Activated naive CD4-positive, alpha-beta T cell treated with anti-CD3 and anti-CD28 coated beads, Interleukin-2, amount 50 U/mL, for 16 hours (primary cell): ENCODE measurements at regions not wholly inside any gene's neighbourhood (a gene's known extent, or its start where the extent isn't known, plus 50 kb on each side); places are given as distances from the start of the nearest gene placed in this dataset.
"Not testable (repeated sequence)": the region's sequence is repeated elsewhere in the genome, so short reads cannot be mapped to it uniquely, and the experiment has no call there.

ENCODE experiments used
- DNase-seq: peaks from one replicate; pipeline ENCODE4 v3.0.0-alpha.2; 2020

DNA sequence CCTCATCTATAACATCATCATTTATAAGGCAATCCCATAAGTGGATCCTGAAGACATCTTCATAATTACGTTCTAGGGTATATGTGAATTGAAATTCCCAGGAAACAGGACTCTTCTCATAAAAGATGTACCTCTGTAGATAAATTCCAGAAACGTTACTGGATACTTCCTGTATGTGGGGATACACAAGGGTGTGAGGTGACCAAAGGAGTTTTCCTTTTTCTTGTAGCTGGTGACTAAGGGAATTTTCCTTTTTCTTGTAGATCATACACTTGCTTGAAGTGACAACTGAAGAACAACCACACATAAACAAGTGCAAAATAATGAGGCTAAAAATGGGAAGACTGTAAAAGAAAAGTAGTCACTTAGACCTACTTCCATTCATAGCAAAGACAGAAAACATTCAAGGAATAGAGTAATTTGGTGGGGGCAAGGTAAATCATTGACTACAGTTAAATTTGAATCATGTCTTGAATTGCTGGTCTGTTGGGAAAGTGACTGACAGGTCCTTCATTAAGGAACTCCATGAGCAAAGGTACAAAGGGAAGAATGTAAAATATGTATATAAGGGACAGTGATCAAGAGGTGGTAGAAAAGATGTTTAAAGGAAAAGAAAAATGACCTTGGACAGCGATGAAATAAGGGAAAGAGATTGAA is 53.2 kb upstream of the UBE2E3 start:
- DNase-seq, result no peak

- no peak for DNase-seq
Observed at GRCh38 chr2:180925700-180926099, 54.7 kb upstream of the UBE2E3 start.

DNA sequence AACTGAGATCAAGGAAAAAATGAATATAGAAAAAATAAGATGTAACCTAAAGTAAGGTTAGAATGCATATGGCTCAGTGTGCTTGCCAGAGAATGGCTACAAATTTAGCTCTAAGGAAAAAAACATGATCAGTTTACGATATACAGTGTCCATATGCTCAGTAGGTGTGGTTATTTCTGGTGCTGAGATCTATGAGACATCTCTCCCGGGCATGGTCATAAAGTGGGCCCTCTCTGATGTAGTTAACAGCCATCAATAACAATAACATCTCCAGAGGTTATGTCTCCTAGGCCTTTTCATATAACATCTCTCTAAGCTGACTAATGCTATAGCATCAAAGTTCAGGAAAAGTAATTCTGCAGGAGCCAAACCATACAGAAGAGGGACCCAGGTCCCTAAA is 56.3 kb upstream of the UBE2E3 start:
- DNase-seq, result no peak

GRCh38 chr2:180910831-180911665 is 69.4 kb upstream of the UBE2E3 start:
- no peak for DNase-seq

DNA sequence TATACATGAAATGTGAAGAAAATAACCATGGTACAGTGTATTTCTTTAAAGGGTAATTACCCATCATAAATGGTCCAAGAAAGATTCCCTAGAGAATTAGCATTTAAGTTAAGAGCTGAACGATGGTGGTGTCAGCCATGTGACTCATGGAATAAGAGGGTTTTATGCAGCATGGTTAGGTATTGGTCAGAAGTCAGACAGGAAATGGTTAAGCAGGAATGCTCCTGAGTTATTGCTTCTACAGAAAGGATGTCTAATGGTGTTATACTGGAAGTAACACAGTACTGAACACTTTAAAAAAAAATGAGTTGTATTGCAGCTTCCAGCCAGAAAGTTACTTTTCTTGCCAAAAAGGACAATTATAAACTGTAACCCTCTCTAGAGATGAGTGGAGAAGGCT is 72.7 kb upstream of the UBE2E3 start:
- DNase-seq, result no peak

DNA sequence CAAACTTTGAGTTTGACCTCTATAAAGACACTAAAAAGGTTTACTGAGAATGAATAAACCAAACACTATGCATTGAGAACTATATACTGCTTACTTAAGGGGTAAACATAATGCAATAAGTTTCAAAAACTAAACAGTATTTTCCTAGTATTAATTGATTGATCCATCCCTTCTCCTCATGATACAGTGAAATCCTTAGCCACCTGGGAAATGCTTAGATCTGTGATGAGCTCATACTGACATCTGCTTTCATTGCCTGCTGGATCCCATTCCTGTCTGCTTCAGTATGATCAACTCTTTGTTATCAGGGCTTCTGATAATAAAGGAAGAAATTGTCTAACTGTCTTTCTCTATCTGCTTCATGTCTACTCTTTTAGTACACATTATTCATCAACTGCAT is 74.9 kb upstream of the UBE2E3 start:
- no peak for DNase-seq

GRCh38 chr2:180905002-180905401 is 75.4 kb upstream of the UBE2E3 start:
- DNase-seq, result no peak

DNA sequence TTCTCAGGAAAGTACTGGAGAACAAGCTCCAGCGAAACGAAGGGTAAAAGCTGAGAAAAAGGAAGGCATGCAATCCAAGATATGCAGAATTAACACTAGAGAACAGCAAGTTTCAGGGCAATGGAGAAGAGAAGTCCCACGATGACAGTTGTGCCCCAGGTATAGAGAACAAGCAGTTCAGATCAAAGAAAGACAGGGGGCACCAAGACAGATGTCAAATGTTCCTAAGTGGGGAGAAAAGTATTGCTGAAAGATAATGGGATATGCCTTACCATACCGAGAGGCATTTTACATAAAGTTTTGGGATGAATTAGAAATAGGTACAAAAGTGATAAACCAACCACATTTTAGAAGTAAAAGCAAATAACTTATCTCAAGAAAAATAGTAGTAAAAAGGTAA is 79.1 kb upstream of the UBE2E3 start:
- DNase-seq, result no peak

DNA sequence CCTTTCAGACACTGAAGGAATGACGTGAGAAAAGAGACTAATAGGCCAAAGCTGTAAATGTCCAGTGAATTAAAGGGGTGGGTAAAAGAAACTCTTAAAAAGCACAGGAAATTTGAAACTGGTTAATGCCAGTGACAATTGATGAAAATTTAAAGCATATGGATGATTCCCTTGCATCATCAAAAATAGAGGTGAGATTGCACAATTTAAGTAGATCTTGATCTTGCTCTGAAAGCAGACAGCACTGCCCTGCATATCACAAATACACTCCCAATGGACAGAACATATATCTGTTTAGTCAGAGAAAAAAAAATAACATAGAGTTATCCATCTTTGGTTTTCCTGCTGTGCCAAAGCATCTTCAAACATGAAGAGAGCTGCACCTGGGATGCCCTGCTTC is 86.7 kb upstream of the UBE2E3 start:
- DNase-seq, result no peak

DNA sequence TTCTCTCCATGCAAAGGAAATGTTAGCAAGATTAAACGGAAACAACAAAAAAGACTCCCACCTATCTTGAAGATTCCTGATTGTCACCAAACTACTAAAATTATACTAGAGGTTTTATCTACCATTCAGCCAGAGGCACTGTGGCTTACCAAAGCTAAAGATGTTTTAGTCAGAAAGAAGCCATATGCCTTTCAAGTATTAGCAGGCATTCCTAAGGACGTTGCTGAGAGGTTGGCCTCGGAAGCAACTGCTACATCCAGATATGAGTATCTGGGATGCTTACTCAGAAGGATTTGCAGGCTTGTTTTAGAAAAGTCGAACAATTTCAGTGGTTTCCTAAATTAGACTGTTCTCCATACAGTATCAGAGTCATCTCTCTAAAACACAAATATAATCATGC is 88.3 kb upstream of the UBE2E3 start:
- DNase-seq, result no peak

GRCh38 chr2:180891360-180891759 is 89.0 kb upstream of the UBE2E3 start:
- no peak for DNase-seq

GRCh38 chr2:180890781-180891180 is 89.6 kb upstream of the UBE2E3 start:
- DNase-seq, result no peak

GRCh38 chr2:180882959-180883358 is 97.4 kb upstream of the UBE2E3 start:
- DNase-seq, result no peak

- DNase-seq, result no peak
Observed at GRCh38 chr2:180876506-180876905, 103.9 kb upstream of the UBE2E3 start.

DNA sequence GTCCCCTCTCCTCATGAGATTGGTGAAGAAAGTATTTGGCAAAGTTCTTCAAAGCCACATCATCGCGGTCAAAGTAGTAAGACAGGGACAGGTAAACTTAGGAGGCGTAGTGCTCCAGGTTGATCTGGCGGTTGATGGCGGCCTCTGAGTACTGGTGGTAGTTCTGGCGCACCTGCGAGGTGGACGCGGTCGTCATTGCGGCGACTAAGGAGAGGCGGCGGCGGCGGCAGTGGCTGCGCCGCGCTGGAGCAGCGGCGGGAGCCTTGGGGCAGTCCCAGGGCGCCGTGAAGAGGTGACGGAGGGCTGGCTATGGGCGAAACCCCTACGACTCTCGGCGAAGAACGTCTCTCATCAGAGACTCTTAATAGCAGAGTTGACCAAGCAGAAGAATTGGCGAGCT is 107.2 kb upstream of the UBE2E3 start:
- no peak for DNase-seq

DNA sequence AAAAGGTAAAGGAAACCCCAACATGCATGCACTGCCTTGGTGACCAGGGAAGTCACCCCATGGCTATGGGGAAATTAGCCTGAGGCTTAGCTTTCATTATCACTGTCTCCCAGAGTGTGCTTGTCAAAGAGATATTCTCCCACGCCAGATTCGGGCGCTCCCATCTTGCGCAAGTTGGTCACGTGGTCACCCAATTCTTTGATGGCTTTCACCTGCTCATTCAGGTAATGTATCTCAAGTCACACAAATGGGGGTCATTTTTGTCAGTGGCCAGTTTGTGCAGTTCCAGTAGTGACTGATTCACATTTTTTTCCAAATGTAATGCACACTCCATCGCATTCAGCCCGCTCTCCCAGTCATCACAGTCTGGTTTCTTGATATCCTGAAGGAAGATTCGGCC is 107.6 kb upstream of the UBE2E3 start:
- DNase-seq, result not testable (repeated sequence)

GRCh38 chr2:180872255-180872654 is 108.2 kb upstream of the UBE2E3 start:
- no peak for DNase-seq

DNA sequence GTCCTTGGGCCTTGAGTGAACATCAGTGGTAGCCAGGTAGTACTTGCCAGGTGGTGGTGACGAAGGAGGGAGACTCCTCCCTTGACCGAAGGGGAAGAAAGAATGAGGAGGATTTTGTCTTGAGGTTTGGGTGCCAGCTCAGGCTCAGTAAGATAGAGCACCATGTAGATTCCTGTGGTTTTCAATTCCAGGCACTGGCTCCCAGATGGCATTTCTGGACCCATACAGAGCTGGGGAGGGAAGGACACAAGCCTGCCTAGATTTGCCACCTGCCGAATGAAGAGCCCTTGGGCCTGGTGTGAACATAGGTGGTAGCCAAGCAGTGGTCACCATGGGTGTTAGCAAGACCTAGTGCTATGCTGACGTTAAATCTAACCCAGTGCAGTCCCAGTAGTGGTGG is 108.8 kb upstream of the UBE2E3 start:
- DNase-seq, result no peak

DNA sequence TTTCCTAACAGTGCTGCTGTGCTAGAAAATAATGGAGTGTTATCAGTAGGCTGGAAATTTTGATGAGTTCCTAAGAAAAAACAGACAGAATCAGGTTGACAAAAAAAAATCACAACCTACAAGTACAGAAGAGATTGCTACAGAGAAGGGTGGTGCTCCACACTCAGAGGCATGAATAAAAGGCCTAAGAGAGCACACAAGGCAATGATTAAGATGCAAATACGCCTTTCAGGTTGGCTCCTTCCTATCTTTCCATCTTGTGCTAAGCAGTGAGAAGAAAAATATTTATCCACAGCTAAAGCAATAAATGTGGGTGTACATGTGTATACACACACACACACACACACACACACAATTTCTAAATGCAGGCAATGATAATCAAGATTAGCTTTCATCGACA is 130.6 kb upstream of the UBE2E3 start:
- no peak for DNase-seq

- no peak for DNase-seq
Observed at GRCh38 chr2:180848393-180848792, 132.0 kb upstream of the UBE2E3 start.

DNA sequence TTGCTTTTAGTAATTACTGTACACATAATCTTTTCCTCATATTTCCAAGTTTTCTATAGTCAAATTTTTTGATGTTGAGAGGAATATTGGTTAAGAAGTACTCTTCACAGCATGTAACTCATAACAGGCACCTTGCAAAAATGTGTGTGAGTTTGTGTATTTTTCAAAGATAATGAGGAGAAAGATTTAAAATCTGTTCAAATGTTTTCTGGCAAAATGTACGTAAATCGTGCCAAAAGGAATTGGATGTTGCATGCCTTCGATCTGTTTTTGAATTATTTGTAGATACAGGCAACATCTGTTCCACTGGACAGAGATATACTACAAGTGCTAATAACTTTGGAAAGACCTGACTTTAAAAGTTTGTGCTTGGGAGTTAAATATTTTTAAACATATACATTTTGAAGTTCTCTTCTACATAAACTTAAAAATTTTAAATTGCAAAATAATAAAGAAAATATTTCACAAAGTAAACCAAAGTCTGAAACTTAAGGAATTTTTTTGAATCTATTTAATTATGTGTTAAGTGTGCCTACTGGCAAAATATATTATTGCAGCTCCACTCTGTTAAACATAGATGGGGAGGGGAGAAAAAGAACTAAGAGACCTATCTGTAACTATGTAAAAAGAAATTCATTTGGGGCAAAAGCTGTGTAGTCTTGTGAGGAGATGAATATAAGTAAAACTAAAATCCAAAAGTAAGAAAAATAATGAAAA is 133.5 kb upstream of the UBE2E3 start:
- no peak for DNase-seq

GRCh38 chr2:180842461-180842860 is 137.9 kb upstream of the UBE2E3 start:
- DNase-seq, result no peak

DNA sequence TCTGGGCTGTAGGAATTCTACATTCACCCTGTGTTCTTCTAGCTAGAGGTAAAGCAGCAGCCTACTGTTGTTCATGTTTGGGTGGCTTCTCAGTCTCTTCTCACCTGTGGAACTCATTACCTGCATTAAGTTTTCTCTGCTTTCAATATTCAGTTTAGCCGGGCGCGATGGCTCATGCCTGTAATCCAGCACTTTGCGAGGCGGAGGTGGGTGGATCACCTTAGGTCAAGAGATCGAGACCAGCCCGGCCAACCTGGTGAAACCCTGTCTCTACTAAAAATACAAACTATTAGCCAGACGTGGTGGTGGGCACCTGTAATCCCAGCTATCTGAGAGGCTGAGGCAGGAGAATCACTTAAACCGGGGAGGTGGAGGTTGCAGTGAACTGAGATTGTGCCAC is 139.8 kb upstream of the UBE2E3 start:
- DNase-seq, result no peak

DNA sequence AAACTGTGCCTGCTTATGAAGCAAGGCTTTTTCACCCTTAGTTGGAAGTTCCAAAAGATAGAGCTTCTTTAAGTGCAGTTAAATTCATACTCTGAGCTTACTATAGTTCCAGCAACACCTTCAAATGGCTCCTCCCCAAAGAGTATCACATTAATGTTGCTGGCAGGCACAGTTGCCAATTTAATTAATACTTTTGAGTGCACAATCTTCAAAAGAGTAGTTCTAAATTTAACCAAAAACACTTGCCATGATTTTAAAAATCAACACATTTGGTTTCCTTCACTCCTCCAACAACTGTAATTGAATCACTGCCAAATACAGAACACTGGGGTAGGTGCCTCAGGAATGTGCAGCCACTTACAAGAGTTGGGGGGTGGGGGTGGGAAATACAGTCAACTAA is 150.6 kb upstream of the UBE2E3 start:
- no peak for DNase-seq
